DMS114 treated with DMSO at 0.1 percent for 48 hours (cell line): ENCODE measurements at regions not wholly inside any gene's neighbourhood (a gene's known extent, or its start where the extent isn't known, plus 50 kb on each side); places are given as distances from the start of the nearest gene placed in this dataset.
"Not testable (repeated sequence)": the region's sequence is repeated elsewhere in the genome, so short reads cannot be mapped to it uniquely, and the experiment has no call there.

ENCODE experiments used
- DNase-seq: peaks from one replicate; lab custom pipeline; 2025; ENCODE audit not compliant: unreplicated experiment; lab: John Stamatoyannopoulos, UW

DNA sequence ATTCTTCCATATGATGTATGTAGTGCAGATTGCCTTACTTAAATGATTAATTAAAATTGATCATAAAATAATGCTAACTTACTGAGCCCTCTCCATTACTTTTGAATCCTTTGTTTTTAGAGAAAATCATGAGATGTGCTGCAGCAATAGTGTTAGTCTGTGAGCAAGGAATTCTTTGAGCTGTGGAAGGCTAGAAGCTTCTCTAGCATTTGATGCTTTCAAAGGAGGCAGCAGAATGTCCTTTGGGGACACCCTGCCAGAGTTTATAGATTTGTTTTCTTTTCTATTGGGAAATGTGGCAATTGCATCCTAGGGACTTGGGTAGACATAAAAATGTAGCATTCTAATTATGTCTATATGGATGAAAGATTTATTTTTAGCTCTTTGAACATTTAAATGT is 284.1 kb upstream of the SMIM30 start:
- no peak for DNase-seq

DNA sequence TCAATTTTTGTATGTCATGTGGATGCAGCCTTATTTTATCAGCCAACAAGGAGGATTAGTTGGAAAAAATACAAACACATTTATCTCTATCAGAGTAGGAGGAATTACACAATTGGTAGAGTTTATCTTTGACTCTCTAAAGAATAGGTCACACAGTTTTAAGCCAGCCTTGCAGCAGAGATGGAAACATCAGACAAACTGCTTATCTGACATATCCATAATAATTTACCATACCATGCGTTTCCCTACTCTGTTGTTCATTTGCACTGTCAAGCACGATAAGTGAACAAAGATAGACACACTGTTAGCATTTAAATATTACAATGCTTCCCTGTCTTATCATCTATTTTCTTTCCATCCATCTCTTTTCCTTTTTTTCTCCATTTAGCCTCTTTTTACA is 283.7 kb upstream of the SMIM30 start:
- no peak for DNase-seq

DNA sequence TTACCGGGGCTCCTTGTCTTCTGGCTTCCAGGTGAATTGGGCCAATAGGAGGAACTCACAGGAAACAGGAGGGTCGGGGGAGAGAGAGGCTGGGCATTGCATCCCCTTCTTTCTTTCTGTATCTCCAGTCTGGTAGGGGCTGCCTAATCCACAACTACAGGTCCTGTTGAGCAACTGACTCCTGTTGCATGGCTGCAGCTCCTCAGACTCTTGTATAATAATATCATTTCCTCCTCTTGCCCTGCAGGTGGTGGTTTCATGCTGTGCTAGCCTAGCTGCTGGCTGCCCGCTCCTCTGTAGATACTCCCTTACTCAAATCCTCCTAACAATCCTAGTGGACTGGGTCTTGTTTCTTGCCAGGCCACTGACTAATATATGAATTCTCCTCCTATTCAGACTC is 276.5 kb upstream of the SMIM30 start:
- no peak for DNase-seq

DNA sequence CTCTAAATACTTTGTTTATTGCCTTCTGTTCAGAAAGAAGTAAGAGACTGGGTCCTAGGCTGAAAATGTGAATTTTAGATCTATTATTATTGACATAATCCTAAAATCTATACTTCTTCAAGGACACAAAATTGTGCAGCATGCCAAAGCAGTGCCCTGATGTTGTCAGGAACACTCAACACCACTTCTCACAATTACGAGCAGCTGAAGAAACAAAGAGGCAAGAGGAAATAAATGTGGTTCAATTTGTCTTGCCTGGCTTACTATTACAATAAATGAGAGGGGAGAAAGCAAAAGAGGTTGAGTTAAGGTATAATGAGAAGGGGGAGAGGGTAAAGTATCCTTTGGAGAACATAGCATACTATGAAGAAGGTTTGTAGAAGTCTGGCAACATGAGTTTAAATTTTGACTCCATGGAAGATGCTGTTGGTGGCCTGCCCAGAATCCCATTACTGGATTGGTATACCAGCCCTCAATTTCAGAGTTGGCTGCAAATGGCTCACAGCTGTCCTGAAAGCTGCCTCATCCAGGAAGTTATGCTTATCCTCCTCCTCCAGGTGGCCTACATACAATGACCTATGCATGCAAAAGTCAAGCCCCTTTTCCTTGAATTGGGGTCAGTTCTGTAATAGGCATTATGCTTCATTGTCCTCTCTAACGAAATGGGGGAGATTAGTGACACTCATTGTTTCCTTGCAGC is 274.6 kb upstream of the SMIM30 start:
- no peak for DNase-seq

DNA sequence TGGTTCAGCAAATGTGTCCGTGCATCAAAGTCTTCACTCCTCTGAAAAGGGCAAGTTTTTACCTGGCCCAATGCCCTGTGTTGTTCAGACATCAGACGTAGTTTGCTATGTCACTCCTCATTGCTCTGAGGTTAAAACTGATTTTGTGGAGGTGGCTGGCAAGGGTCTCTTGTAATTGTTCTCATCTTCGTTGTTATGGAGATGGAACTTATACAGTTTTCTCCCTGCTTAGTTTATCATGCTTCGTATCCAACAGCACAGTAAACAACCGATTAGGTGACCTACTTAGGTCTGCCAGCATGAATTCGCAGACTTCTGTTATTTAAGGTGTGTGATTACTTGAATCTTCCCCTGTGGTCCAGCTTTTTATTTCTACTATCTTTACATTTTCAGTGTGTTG is 274.1 kb upstream of the SMIM30 start:
- no peak for DNase-seq

DNA sequence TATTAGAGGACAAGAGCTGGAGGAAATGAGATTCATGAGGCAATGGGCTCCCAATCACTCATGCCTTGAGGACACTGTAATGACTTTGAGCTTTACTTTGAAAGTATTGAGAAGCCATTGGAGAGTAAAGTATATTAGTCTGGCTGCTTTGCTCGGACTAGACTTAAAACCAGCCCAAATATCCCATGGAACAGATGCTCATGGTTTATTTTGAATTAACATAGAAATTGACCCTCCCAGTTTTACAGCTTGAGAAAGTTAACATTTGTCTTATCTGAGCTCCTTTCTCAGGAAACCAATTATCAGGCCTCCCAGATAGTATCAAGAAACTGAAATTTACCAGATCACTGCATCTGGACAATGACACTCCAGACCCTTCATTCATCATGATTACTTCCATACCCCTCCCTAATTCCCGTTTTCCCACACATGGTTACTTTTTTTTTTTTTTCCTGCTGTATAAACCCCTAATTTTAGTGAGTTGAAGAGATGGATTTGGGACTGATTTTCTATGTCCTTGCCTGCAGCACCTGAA is 270.8 kb upstream of the SMIM30 start:
- no peak for DNase-seq

DNA sequence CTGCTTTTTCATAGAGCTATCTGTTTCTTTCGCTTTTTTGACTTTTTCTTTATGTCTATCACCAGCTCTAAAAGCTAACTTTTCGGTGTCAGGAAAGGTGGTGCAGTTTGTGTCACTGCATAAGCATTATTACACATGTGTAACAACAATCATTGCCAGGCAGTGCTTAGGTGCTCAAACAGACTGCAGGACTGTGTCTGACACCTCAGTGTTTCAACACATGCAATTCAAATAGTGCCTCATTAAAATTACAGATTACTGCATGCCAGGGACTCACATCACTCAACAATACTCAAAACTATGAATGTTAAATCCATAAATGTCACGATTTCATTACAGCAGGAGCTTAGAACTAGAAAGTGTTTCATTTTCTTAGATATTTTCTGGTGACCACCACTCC is 265.3 kb upstream of the SMIM30 start:
- no peak for DNase-seq

DNA sequence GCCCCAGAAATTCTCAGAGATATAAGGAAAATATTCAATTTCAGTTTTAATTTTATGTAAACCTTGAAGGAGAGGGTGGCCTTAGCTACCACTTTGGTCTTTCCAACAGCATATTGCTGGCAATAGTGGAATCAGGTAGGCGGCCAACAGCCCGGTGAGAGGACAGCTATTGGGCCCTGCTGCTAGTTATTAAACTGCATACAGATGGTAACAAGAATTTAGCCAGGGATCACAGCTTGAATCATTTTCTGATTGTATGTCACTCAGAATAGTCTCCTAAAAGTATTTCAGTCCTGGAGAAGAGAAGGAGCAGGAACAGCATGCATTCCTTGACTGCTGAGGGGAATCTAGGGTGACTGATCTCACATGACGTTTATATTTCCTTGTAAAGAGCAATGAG is 261.4 kb upstream of the SMIM30 start:
- no peak for DNase-seq

DNA sequence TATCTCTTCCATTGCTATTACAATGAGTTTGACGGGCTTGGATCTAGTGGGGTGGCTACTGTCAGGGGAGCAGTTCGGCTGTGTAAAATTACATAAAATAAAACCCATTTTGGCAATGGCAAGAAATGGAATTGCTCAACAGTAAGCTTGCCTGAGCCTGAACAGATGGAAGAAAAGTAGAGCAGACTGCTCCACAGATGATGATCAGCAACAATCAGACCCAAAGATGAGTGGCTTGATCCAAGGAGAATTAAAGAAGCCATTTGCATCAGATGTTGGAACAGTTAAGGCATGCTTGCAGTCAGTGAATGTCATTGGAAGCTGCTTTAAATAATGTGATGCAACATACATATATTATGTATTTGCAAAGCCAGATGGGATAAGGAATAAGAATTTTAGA is 256.6 kb upstream of the SMIM30 start:
- no peak for DNase-seq

DNA sequence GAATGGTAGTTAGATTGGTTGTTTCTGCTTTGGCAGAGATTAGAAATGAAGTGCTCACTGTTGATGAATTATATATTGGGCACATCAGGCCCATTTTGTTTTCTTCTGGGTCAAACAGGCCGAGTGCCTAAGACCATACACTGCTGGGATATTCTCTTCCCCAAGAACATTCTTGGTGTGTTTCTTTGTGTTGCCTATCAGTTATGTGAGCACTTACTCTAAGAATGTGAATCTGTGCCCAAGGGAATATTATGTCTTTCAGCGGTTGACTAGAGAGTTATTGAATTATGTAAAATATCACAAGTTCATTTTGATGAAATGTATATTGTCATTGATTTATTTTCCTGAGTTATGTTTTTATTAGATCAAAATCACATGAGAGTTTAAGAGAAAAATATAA is 255.5 kb upstream of the SMIM30 start:
- DNase-seq, result no peak

DNA sequence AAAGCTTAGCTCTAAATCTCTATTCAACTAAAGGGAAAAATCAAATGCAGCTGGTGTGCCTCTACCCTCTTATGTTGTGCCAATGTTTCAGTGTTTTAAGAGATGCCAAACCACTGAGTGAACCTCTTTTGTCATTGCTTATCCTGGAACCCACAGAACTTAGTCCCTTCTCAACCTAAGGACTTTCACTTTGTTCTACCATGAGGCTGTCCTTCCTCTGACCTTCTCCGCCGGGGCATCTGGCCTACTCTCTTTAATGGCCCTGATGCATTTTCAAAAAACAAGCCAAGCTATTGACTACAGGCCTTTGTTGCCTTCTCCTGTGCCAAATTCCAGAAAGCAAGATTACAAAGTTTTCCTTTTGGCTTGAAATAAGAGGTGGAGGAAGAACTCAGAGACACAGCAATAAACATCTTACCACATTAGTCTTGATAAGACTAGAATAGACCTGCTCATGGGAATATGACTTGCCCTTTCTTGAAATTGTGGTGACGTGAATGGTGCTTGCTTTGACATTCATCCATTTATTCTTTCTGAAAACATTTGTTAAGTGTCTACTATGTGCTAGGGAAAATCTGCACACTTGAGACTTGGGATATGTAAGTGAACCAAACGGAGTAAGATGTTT is 253.2 kb upstream of the SMIM30 start:
- no peak for DNase-seq

DNA sequence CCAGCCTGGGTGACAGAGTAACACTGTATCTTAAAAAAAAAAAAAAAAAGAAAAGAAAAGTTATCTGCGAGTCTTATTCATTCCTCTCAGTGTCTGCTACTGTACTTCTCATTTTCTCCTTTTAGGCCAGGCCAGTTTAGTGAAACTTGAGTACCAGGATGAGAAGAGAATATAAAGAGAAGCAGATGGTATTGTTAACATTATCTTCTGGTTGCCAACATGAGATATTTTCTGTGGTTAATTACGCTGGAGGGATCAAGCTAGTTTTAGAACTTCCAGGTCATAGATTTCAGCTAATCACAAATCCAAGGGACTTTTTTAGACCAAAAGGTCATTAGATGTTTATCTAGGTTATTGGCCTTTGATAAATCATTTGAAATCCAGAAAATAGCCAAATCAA is 252.6 kb upstream of the SMIM30 start:
- DNase-seq, result no peak

DNA sequence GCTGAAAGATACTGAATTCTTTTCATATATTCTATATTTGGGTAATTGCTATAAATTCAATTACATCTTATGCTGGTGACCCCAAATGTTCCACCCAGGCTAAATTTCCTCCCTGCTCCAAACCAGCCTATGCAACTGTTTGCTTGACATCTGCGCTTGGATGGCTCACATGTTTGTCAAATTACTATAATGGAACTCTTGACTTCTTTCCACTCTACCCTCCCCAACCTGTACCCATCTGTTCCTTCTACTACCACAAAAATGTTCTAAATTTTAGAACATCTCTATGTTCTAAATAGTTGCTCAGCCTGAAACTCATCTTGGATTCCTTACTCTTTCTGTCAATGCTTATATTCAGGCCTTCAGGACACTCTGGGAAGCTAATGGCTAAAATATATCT is 249.9 kb upstream of the SMIM30 start:
- DNase-seq, result no peak

DNA sequence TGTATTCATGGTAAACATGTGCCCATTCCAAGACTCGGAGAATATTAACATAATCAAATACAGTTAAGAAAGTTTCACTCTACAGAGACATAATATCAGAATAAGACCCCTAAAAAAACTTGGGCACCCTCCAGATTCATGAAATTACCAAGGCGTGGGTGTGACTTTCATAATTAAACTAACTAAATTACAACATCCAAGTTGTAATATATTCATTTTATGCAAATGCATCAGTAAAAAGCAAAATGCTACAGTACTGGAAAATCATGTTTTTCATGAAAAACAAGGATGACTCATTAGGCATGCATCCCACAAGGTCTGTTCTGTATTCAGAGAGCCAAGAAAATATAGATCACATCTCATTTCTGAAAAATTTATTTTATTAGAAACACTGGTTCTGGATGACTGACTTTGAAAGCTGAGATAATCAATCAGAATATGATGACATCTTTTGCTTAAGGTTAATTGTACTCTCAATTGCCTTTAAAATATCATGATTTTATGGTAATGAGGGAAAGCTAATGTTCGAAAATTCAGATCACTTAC is 248.8 kb upstream of the SMIM30 start:
- no peak for DNase-seq

DNA sequence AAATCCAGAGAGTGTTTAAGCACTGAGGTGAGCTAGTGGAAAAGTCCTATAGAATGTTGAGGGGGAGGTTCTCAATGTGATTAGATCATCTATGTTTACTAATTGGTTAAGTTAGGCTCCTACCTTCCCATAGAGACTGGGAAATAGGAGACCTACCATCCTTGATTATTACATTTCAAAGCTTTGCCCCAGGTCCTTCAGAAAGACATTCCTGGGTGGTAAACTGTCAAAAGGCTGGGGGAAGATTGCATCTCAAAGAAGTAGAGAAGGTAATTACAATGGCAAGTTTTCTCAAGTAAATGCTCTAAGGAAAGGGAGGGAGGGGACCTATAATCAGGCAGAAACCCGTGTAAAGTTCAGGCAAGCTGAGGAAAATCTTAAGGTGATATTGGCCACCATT is 247.8 kb upstream of the SMIM30 start:
- no peak for DNase-seq

DNA sequence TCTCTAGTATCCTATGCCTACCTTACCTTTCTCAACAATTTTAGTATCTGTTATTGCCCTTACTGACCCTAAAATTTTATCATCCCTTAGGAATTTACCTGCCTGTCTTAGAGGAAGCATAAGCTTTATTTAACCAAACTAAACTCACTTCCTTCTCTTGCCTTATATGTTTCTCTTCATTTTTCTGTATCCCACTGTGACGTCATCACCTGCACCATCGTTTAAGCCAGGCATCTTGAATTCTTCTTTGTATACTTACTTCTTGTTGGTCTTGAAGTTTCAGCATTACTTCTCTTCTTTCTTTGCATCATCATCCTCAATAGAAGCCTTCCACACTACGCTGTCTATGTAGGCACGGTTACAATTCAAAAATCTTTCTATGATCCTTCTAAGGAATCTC is 231.0 kb upstream of the SMIM30 start:
- DNase-seq, result no peak

DNA sequence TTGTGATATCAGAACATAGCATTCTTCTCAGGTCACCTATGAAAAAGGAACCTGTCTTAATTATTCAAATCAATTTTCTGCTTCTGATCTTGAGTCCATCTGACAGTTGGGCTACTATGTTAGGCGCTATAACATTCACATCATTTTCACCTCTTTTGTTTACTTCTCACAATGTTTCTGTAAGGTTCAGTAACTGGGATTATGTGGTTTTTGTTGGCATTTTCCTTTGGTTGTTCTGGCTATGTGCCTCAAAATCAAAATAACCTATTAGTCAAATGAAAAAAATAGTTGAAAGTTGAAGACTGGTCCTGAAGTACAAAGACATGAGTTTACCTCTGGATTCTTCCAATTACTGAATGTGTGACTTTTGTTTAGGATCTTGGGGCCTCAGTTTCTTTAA is 221.3 kb upstream of the SMIM30 start:
- no peak for DNase-seq

DNA sequence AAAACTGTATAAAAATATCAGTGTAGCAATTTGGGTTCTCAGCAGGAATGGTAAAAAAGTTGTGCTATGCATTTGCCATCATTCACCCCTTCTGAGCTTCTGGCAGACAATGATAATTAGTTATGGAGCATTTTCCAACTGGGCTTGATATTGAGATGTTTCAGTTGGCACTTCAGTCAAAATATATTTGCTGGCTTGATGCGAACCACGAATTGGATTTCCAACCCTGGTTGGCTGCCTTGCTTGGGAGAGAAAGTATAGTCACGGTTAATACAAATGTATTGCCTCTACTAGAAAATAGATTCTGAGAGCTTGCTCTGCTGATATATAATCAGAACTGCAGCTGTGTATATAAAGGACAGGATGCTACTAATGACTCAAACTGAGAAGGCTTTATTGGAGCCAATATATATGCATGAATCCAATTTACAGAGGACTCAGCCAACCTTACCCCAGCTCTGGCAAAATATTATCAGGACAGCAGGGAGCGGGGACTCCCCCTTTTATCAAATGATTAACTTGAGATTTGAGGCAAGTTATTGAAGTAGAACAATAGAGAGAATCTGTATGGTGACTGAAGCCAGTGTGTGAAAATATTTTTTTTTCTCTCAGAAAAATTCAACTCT is 219.8 kb upstream of the SMIM30 start:
- no peak for DNase-seq

DNA sequence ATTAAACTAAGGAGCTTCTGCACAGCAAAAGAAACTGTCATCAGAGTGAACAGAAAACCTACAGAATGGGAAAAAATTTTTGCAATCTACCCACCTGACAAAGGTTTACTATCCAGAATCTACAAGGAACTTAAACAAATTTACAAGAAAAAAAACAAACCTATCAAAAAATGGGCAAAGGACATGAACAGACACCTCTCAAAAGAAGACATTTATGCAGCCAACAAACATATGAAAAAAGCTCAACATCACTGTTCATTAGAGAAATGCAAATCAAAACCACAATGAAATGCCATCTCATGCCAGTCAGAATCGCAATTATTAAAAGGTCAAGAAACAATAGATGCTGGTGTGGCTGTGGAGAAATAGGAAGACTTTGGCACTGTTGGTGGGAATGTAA is 218.5 kb upstream of the SMIM30 start:
- not testable (repeated sequence) for DNase-seq

DNA sequence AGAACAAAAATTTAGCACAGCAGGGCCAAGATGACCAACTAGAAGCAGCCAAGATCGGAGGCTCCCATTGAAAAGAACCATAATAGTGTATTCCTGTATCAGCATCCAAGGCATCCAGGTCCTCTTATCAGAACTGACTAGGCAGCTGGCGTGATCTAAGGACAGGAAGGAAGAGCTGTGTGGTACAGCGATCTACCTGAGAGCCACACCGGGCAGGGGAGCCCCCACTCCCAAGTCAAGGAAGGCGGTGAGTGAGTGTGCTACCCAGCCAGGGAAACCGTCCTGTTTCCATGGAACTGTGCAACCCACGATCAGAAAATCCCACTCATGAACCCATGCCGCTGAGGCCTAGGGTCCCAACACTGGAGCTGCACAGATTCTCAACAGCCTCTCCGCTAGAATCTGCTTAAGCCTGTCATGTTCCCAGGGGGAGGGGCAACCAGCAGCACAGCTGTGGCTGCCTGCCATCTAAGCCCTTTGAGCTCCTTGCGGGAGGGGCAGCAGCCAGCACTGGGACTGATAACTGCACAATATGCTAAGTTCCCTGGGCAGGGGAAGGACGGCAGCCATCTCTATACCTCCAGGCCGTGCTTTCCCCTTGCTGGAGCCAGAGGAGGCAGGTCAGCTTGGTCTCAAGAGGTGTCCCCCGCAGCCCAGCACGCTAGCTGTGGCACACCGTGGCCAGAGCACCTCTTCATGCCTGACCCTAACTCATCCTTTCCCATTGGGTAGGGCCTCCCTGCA is 213.0 kb upstream of the SMIM30 start:
- DNase-seq, result no peak

DNA sequence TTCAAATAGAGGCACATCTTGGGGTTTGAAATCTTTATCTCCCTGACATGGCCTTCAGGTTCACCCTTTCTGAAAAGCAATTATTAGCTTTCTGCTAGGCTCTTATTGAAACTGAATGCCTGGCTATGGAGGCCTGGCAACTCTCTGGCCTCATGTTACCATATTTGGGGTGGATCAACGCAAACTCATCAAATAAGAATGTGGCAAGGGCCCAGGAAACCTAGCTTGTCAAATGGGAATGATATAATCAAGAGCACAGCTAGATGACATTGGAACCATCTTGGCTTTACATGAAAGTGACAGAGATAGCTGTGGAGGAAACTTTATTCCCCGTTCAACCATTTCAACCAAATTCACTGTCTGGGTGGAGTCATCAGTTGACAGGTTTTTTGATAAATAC is 202.8 kb upstream of the SMIM30 start:
- no peak for DNase-seq
